C1 segment of cervical spinal cord (tissue), 14 donors: ENCODE measurements at regions not wholly inside any gene's neighbourhood (a gene's known extent, or its start where the extent isn't known, plus 50 kb on each side); places are given as distances from the start of the nearest gene placed in this dataset.

ENCODE experiments used
- DNase-seq, 14 donors: peaks; one replicate each; lab custom pipeline; 2025; lab: John Stamatoyannopoulos, UW

GRCh38 chr17:22435231-22435974 lies 743.1 kb downstream of the KCNJ18 start:
- no peak for DNase-seq

GRCh38 chr17:22441776-22442175 lies 749.5 kb downstream of the KCNJ18 start:
- DNase-seq = no peak

- no peak for DNase-seq
Measured at GRCh38 chr17:22443061-22443460, 750.7 kb downstream of the KCNJ18 start.

- no peak for DNase-seq
Measured at GRCh38 chr17:22453181-22453580, 760.9 kb downstream of the KCNJ18 start.

GRCh38 chr17:22454070-22454999 lies 762.0 kb downstream of the KCNJ18 start:
- DNase-seq = no peak

GRCh38 chr17:22459331-22459952 lies 767.1 kb downstream of the KCNJ18 start:
- no peak for DNase-seq

- DNase-seq = no peak
Measured at GRCh38 chr17:22459953-22460350, 767.6 kb downstream of the KCNJ18 start.

GRCh38 chr17:22460461-22461063 lies 768.2 kb downstream of the KCNJ18 start:
- no peak for DNase-seq

- DNase-seq = no peak
Measured at GRCh38 chr17:22461460-22462145, 769.3 kb downstream of the KCNJ18 start.

- DNase-seq = no peak
Measured at GRCh38 chr17:22462461-22462860, 770.1 kb downstream of the KCNJ18 start.

- no peak for DNase-seq
Measured at GRCh38 chr17:22463110-22463850, 771.0 kb downstream of the KCNJ18 start.

GRCh38 chr17:22464041-22464440 lies 771.7 kb downstream of the KCNJ18 start:
- no peak for DNase-seq

GRCh38 chr17:22467720-22468119 lies 775.4 kb downstream of the KCNJ18 start:
- DNase-seq = no peak

- DNase-seq = no peak
Measured at GRCh38 chr17:22469101-22469880, 777.0 kb downstream of the KCNJ18 start.

GRCh38 chr17:22469941-22470340 lies 777.6 kb downstream of the KCNJ18 start:
- no peak for DNase-seq

- no peak for DNase-seq
Measured at GRCh38 chr17:22470411-22471175, 778.3 kb downstream of the KCNJ18 start.

- no peak for DNase-seq
Measured at GRCh38 chr17:22484826-22485225, 792.5 kb downstream of the KCNJ18 start.

- no peak for DNase-seq
Measured at GRCh38 chr17:22490399-22490798, 798.1 kb downstream of the KCNJ18 start.

GRCh38 chr17:22492331-22492730 lies 800.0 kb downstream of the KCNJ18 start:
- no peak for DNase-seq
